H1 (cell line): ENCODE measurements at regions not wholly inside any gene's neighbourhood (a gene's known extent, or its start where the extent isn't known, plus 50 kb on each side); places are given as distances from the start of the nearest gene placed in this dataset.

Experiments
- ASH2L ChIP-seq: fragments of 200-600, 300-600 bp; sonication (generic); IDR thresholded peaks from one replicate; pipeline ENCODE4 v1.7.1; 2017; ENCODE audit warnings: low read length
- CHD2 ChIP-seq: IDR thresholded peaks from 2 replicates; pipeline ENCODE4 v1.6.1; 2012; ENCODE audit warnings: low read length, improper control_type of control experiment
- CTCF ChIP-seq, 3 experiments: IDR thresholded peaks; 1 replicate in 2 of 3; 2 replicates in 1 of 3; pipeline versions ENCODE4 v1.5.1 to v1.6.1; 2011; ENCODE audit warnings: low read length in 3 of 3, mild to moderate bottlenecking in 3 of 3, inconsistent platforms in 2 of 3, low read depth in 1 of 3, moderate library complexity in 1 of 3; ENCODE audit not compliant: insufficient read depth in 1 of 3; ENCODE audit errors: control extremely low read depth in 1 of 3
- EP300 ChIP-seq, 2 experiments: IDR thresholded peaks; 1 replicate in 1 of 2; 2 replicates in 1 of 2; pipeline ENCODE4 v1.6.1; 2011 to 2012; ENCODE audit warnings: low read depth in 2 of 2, low read length in 2 of 2, mild to moderate bottlenecking in 2 of 2, borderline replicate concordance in 1 of 2, inconsistent platforms in 1 of 2, moderate library complexity in 1 of 2
- EZH2 ChIP-seq: fragments of 200-600 bp; sonication (generic); IDR thresholded peaks from 2 replicates; pipeline ENCODE4 v1.7.1; 2012; ENCODE audit warnings: low read depth, mild to moderate bottlenecking, moderate library complexity, low read length, inconsistent platforms; ENCODE audit not compliant: severe bottlenecking
- GABPA ChIP-seq: IDR thresholded peaks from 2 replicates; pipeline ENCODE4 v1.6.1; 2011; ENCODE audit warnings: mild to moderate bottlenecking, low read length, moderate library complexity, borderline replicate concordance; ENCODE audit not compliant: insufficient read depth
- MAX ChIP-seq: IDR thresholded peaks from 2 replicates; pipeline ENCODE4 v1.6.1; 2012; ENCODE audit warnings: inconsistent platforms
- POLR2A ChIP-seq, 2 experiments: IDR thresholded peaks; 1 replicate in 1 of 2; 2 replicates in 1 of 2; pipeline ENCODE4 v1.6.1; 2011; ENCODE audit warnings: low read depth in 2 of 2, low read length in 2 of 2, mild to moderate bottlenecking in 2 of 2; ENCODE audit errors: control extremely low read depth in 1 of 2
- POLR2AphosphoS5 ChIP-seq: IDR thresholded peaks from 2 replicates; pipeline ENCODE4 v1.6.1; 2011; ENCODE audit warnings: low read depth, low read length
- SAP30 ChIP-seq: fragments of 300-600 bp; sonication (generic); IDR thresholded peaks from 2 replicates; pipeline ENCODE4 v1.7.1; 2012; ENCODE audit warnings: low read length, moderate library complexity, mild to moderate bottlenecking, inconsistent platforms; ENCODE audit not compliant: insufficient read depth, insufficient replicate concordance
- TAF1 ChIP-seq: IDR thresholded peaks from 2 replicates; pipeline ENCODE4 v1.6.1; 2011; ENCODE audit warnings: mild to moderate bottlenecking, low read depth, low read length
- USF2 ChIP-seq: IDR thresholded peaks from 2 replicates; pipeline ENCODE4 v1.6.1; 2011; ENCODE audit warnings: low read length, improper control_type of control experiment

- TF ChIP-seq CTCF (IDR thresholded peaks at IDR 0.05; ENCODE audit: control extremely low read depth in 1 of 3, insufficient read depth in 1 of 3, low read depth in 1 of 3, low read length in 3 of 3) (no peak), EZH2 (no peak), ASH2L (no peak), USF2 (no peak), GABPA (no peak), POLR2A (IDR thresholded peaks at IDR 0.05; ENCODE audit: control extremely low read depth in 1 of 2, low read depth in 2 of 2, low read length in 2 of 2) (no peak), EP300 (IDR thresholded peaks at IDR 0.05; ENCODE audit: borderline replicate concordance in 1 of 2, low read depth in 2 of 2, low read length in 2 of 2) (no peak), MAX (no peak), SAP30 (no peak), POLR2AphosphoS5 (no peak), CHD2 (no peak), TAF1 (no peak)
Observed at GRCh38 chr10:91576096-91576545, 56.8 kb downstream of the PPP1R3C start.
